GM23338 (cell line): ENCODE measurements at regions not wholly inside any gene's neighbourhood (a gene's known extent, or its start where the extent isn't known, plus 50 kb on each side); places are given as distances from the start of the nearest gene placed in this dataset.

ENCODE experiments used
- ATAC-seq: fragments of 200-7000 bp; cut with Tn5 transposase; 3 replicates; pipeline ENCODE4 v1.9.1; 2020
- DNase-seq: peaks from one replicate; pipeline ENCODE4 v3.0.0-alpha.2; 2015; ENCODE audit warnings: low spot score
- H2AFZ ChIP-seq: fragments of 200-600 bp; sonication (generic); 2 replicates; pipeline ENCODE4 v1.8.0; 2016; ENCODE audit warnings: antibody characterized with exemption, mild to moderate bottlenecking, moderate library complexity
- H3F3A ChIP-seq: fragments of 200-600 bp; sonication (generic); replicated peaks from 2 replicates; pipeline ENCODE4 v1.8.0; 2017; ENCODE audit warnings: antibody characterized with exemption, mixed run types, low read depth
- H3K27ac ChIP-seq: fragments of 200-600 bp; sonication (generic); 2 replicates; pipeline ENCODE4 v1.6.1; 2016; ENCODE audit warnings: low read depth
- H3K27me3 ChIP-seq: fragments of 200-600 bp; sonication (generic); 2 replicates; pipeline ENCODE4 v1.8.0; 2016; ENCODE audit warnings: mild to moderate bottlenecking, mixed run types, moderate library complexity; ENCODE audit not compliant: insufficient read depth
- H3K36me3 ChIP-seq: fragments of 200-600 bp; sonication (generic); 2 replicates; pipeline ENCODE4 v1.8.0; 2016; ENCODE audit warnings: mild to moderate bottlenecking; ENCODE audit not compliant: insufficient read depth
- H3K4me1 ChIP-seq: fragments of 200-600 bp; sonication (generic); 2 replicates; pipeline ENCODE4 v1.8.0; 2016; ENCODE audit warnings: mild to moderate bottlenecking, moderate library complexity; ENCODE audit not compliant: insufficient read depth
- H3K4me2 ChIP-seq: fragments of 200-600 bp; sonication (generic); 2 replicates; pipeline ENCODE4 v1.7.1; 2017; ENCODE audit warnings: mixed run types
- H3K4me3 ChIP-seq: fragments of 200-600 bp; sonication (generic); 2 replicates; pipeline ENCODE4 v1.6.1; 2016; ENCODE audit warnings: mixed run types
- H3K79me2 ChIP-seq: fragments of 200-600 bp; sonication (generic); replicated peaks from 2 replicates; pipeline ENCODE4 v1.8.0; 2017; ENCODE audit warnings: mild to moderate bottlenecking; ENCODE audit not compliant: insufficient read depth
- H3K9me2 ChIP-seq: fragments of 200-600 bp; sonication (generic); 2 replicates; pipeline ENCODE4 v1.8.0; 2017; ENCODE audit not compliant: insufficient read depth
- H4K20me1 ChIP-seq: fragments of 200-600 bp; sonication (generic); replicated peaks from 2 replicates; pipeline ENCODE4 v1.8.0; 2017; ENCODE audit warnings: mild to moderate bottlenecking; ENCODE audit not compliant: insufficient read depth
- H3K27ac Mint-ChIP-seq: 2 replicates; pipeline ENCODE4 v1.8.0; 2020; ENCODE audit warnings: inconsistent platforms, mild to moderate bottlenecking, moderate library complexity, mixed read lengths
- H3K27me3 Mint-ChIP-seq: 3 replicates; pipeline ENCODE4 v1.8.0; 2022; ENCODE audit warnings: low read depth, mild to moderate bottlenecking, moderate library complexity, mixed read lengths, inconsistent platforms; ENCODE audit not compliant: insufficient read depth, poor library complexity
- H3K36me3 Mint-ChIP-seq: 3 replicates; pipeline ENCODE4 v1.8.0; 2021; ENCODE audit warnings: low read depth, mild to moderate bottlenecking, inconsistent platforms, moderate library complexity, mixed read lengths
- H3K4me1 Mint-ChIP-seq: 3 replicates; pipeline ENCODE4 v1.8.0; 2020; ENCODE audit warnings: mild to moderate bottlenecking, inconsistent platforms, mixed read lengths
- H3K4me3 Mint-ChIP-seq: 3 replicates; pipeline ENCODE4 v1.8.0; 2021; ENCODE audit warnings: moderate library complexity, mild to moderate bottlenecking, inconsistent platforms, mixed read lengths
- H3K9me3 Mint-ChIP-seq: 3 replicates; pipeline ENCODE4 v1.8.0; 2020; ENCODE audit warnings: moderate library complexity, mild to moderate bottlenecking, inconsistent platforms, mixed read lengths
- CREB1 ChIP-seq: fragments of 250-450 bp; sonication (Bioruptor Pico); IDR thresholded peaks from 2 replicates; pipeline ENCODE4 v1.5.0; 2020; ENCODE audit warnings: low read depth, mild to moderate bottlenecking, moderate library complexity
- EZH2 ChIP-seq: fragments of 200-600 bp; sonication (generic); IDR thresholded peaks from one replicate; pipeline ENCODE4 v1.8.0; 2017; ENCODE audit warnings: antibody characterized with exemption, mild to moderate bottlenecking, low read depth; ENCODE audit not compliant: unreplicated experiment
- EZH2phosphoT487 ChIP-seq: fragments of 200-600 bp; sonication (generic); IDR thresholded peaks from one replicate; pipeline ENCODE4 v1.8.1; 2018; ENCODE audit warnings: antibody characterized with exemption; ENCODE audit not compliant: unreplicated experiment
- JUNB ChIP-seq: IDR thresholded peaks from one replicate; pipeline ENCODE4 v1.6.1; 2016; ENCODE audit warnings: antibody characterized with exemption; ENCODE audit not compliant: unreplicated experiment
- POLR2AphosphoS5 ChIP-seq: IDR thresholded peaks from 2 replicates; pipeline ENCODE4 v1.6.1; 2016; ENCODE audit warnings: antibody characterized with exemption, low read depth
- REST ChIP-seq: IDR thresholded peaks from one replicate; pipeline ENCODE4 v1.6.1; 2018; ENCODE audit warnings: antibody characterized with exemption; ENCODE audit not compliant: unreplicated experiment
- STAT1 ChIP-seq: IDR thresholded peaks from one replicate; pipeline ENCODE4 v1.6.1; 2016; ENCODE audit warnings: antibody characterized with exemption; ENCODE audit not compliant: unreplicated experiment
- ZNF331 ChIP-seq: fragments of 250-450 bp; sonication (Bioruptor Pico); IDR thresholded peaks from 2 replicates; pipeline ENCODE4 v1.5.0; 2020; ENCODE audit warnings: low read depth, mild to moderate bottlenecking, moderate library complexity
- TF ChIP-seq, protein P1 (sequence below): fragments of 250-450 bp; sonication (Bioruptor Pico); IDR thresholded peaks from 2 replicates; pipeline ENCODE4 v1.5.0; 2020; ENCODE audit warnings: mild to moderate bottlenecking, moderate library complexity

GRCh38 chr2:176501617-176502016, 232.4 kb downstream of the MTX2 start:
- no peaks in the 10 kb centered on the region for H3F3A ChIP-seq
- H3K4me1 ChIP-seq: no peaks in the 10 kb centered on the region
- no peak overlapping the region for H3K4me3 Mint-ChIP-seq
- no peaks in the 10 kb centered on the region for H3K9me3 Mint-ChIP-seq
- H3K4me1 Mint-ChIP-seq: no peaks in the 10 kb centered on the region; the same call in 2 of the 3 replicates
- no peak for ATAC-seq
- H3K27ac ChIP-seq: no peak overlapping the region
- no peaks in the 10 kb centered on the region for H3K36me3 ChIP-seq
- no peaks in the 10 kb centered on the region for H3K36me3 Mint-ChIP-seq
- H3K79me2 ChIP-seq: no peaks in the 10 kb centered on the region
- DNase-seq: no peak
- TF ChIP-seq CREB1 (CRISPR knock-in tag) (no peak), POLR2AphosphoS5 (no peak), REST (no peak)
- no peaks in the 10 kb centered on the region for H4K20me1 ChIP-seq
- H3K4me3 ChIP-seq: no peak overlapping the region
- H3K27me3 Mint-ChIP-seq: no peaks in the 10 kb centered on the region
- H3K27me3 ChIP-seq: no peaks in the 10 kb centered on the region
- no peak overlapping the region for H3K4me2 ChIP-seq
- H2AFZ ChIP-seq: no peak overlapping the region
- H3K27ac Mint-ChIP-seq: no peak overlapping the region
- H3K9me2 ChIP-seq: no peaks in the 10 kb centered on the region

DNA sequence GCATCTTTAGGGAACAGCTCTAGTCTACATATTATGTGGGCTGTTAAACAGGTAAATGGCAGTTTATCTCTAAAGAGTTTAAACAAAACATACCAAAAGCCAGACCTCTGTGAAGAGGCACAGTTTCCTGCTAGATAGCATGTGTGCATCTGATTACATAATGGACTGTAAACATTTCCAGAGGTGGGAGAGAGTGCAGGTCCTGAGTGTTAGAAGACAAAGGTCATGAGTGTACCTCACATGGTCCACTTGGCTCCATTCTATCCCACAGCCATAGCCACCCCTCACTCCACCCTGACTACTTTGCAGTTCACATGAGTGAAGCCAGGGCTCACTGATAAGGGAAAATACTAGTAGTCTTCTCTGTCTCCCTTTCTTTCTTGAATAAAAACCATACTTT, 233.4 kb downstream of the MTX2 start:
- Histone ChIP-seq H3K27ac (no peak overlapping the region), H2AFZ (no peak overlapping the region), H3K4me2 (no peak overlapping the region), H3K4me3 (no peak overlapping the region), H3F3A (no peaks in the 10 kb centered on the region), H3K27me3 (no peaks in the 10 kb centered on the region), H3K9me2 (no peaks in the 10 kb centered on the region), H3K36me3 (no peaks in the 10 kb centered on the region), H3K79me2 (no peaks in the 10 kb centered on the region), H3K4me1 (no peaks in the 10 kb centered on the region), H4K20me1 (no peaks in the 10 kb centered on the region)
- H3K9me3 Mint-ChIP-seq: no peaks in the 10 kb centered on the region
- no peak for TF ChIP-seq REST
- TF ChIP-seq JUNB: no peak
- TF ChIP-seq CREB1 (CRISPR knock-in tag): no peak
- no peak for TF ChIP-seq STAT1
- no peak for TF ChIP-seq EZH2
- TF ChIP-seq ZNF331 (CRISPR knock-in tag): no peak
- TF ChIP-seq, protein P1, sequence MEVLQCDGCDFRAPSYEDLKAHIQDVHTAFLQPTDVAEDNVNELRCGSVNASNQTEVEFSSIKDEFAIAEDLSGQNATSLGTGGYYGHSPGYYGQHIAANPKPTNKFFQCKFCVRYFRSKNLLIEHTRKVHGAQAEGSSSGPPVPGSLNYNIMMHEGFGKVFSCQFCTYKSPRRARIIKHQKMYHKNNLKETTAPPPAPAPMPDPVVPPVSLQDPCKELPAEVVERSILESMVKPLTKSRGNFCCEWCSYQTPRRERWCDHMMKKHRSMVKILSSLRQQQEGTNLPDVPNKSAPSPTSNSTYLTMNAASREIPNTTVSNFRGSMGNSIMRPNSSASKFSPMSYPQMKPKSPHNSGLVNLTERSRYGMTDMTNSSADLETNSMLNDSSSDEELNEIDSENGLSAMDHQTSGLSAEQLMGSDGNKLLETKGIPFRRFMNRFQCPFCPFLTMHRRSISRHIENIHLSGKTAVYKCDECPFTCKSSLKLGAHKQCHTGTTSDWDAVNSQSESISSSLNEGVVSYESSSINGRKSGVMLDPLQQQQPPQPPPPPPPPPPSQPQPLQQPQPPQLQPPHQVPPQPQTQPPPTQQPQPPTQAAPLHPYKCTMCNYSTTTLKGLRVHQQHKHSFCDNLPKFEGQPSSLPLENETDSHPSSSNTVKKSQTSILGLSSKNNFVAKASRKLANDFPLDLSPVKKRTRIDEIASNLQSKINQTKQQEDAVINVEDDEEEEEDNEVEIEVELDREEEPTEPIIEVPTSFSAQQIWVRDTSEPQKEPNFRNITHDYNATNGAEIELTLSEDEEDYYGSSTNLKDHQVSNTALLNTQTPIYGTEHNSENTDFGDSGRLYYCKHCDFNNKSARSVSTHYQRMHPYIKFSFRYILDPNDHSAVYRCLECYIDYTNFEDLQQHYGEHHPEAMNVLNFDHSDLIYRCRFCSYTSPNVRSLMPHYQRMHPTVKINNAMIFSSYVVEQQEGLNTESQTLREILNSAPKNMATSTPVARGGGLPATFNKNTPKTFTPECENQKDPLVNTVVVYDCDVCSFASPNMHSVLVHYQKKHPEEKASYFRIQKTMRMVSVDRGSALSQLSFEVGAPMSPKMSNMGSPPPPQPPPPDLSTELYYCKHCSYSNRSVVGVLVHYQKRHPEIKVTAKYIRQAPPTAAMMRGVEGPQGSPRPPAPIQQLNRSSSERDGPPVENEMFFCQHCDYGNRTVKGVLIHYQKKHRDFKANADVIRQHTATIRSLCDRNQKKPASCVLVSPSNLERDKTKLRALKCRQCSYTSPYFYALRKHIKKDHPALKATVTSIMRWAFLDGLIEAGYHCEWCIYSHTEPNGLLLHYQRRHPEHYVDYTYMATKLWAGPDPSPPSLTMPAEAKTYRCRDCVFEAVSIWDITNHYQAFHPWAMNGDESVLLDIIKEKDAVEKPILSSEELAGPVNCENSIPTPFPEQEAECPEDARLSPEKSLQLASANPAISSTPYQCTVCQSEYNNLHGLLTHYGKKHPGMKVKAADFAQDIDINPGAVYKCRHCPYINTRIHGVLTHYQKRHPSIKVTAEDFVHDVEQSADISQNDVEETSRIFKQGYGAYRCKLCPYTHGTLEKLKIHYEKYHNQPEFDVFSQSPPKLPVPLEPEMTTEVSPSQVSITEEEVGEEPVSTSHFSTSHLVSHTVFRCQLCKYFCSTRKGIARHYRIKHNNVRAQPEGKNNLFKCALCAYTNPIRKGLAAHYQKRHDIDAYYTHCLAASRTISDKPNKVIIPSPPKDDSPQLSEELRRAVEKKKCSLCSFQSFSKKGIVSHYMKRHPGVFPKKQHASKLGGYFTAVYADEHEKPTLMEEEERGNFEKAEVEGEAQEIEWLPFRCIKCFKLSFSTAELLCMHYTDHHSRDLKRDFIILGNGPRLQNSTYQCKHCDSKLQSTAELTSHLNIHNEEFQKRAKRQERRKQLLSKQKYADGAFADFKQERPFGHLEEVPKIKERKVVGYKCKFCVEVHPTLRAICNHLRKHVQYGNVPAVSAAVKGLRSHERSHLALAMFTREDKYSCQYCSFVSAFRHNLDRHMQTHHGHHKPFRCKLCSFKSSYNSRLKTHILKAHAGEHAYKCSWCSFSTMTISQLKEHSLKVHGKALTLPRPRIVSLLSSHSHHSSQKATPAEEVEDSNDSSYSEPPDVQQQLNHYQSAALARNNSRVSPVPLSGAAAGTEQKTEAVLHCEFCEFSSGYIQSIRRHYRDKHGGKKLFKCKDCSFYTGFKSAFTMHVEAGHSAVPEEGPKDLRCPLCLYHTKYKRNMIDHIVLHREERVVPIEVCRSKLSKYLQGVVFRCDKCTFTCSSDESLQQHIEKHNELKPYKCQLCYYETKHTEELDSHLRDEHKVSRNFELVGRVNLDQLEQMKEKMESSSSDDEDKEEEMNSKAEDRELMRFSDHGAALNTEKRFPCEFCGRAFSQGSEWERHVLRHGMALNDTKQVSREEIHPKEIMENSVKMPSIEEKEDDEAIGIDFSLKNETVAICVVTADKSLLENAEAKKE (CRISPR knock-in tag): no peak
- no peak for TF ChIP-seq EZH2phosphoT487
- H3K27me3 Mint-ChIP-seq: no peaks in the 10 kb centered on the region
- no peaks in the 10 kb centered on the region; the same call in 2 of the 3 replicates for H3K4me1 Mint-ChIP-seq
- no peak overlapping the region for H3K4me3 Mint-ChIP-seq
- DNase-seq (no peak), ATAC-seq (no peak)
- no peak overlapping the region for H3K27ac Mint-ChIP-seq
- H3K36me3 Mint-ChIP-seq: no peaks in the 10 kb centered on the region
